Stimulated activated CD8-positive, alpha-beta memory T cell treated with anti-CD3 and anti-CD28 coated beads, Interleukin-7, amount 100 ng/mL, for 48 hours (primary cell): ENCODE measurements at regions not wholly inside any gene's neighbourhood (a gene's known extent, or its start where the extent isn't known, plus 50 kb on each side); places are given as distances from the start of the nearest gene placed in this dataset.
"Not testable (repeated sequence)": the region's sequence is repeated elsewhere in the genome, so short reads cannot be mapped to it uniquely, and the experiment has no call there.

Experiments
- DNase-seq, 2 donors: peaks; one replicate each; pipeline ENCODE4 v3.0.0-alpha.2; 2020; ENCODE audit warnings: low read depth in 1 of 2; ENCODE audit errors: extremely low read depth in 1 of 2

DNA sequence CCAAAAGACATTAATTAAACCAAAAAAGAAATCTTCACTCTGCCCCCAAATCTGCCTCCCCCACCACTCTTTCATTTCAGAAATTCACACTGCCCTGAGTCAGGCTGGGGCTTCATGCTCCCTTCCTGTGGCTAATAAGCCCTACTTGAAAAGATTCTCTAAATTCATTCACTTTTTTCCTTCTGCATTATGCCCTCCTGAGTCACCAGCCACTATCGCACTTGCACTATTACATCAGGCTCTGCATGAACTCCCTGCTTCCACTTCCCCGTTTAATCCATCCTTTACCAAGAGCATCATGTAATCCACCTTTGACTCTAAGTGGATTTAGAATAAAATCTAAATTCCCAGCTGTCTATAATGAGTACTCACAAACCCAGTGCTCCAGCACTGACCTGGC, 295.4 kb upstream of the KLF3 start:
- peak in 1 of 2 donors; percentile 20 for DNase-seq

DNA sequence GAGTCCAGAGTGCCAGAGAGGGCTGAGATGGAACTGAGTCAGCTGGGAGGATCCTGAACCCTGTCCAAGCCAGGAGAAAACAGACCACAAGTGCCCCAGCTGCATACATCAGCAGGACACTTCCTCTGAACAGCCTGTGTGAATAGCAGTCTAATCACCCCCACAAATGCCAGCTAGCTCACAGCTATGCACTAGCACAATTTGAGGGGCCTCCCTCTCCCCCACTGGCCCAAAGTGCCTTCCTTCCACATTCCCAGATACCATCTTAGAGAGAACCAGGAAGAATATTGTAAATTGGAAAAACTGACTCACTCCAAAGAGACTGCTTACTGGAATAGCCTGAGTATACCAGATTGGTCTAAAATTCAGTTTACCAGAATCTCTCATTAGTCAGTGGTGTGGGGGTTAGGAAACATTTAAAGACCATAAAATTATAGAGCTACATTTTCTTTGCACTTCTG, 292.6 kb upstream of the KLF3 start:
- no peak for DNase-seq

DNA sequence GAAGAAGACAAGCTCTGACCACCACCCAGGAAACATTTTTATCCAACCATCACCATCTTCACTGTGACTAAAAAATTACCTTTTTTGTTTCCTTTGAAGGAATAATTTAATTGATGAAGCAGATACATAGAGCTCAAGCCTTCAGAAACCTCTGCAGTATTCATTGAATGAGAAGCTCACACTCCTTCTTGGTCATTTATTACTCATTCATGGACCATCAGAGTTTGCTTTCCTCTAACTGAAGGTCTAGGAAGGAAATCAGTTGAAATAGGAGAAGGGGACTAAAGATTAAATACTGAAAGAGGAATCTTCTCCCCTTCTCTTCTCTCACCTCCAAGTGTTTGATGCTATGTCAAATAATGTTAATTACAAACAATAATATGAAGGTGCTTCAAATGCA, 290.6 kb upstream of the KLF3 start:
- DNase-seq = no peak

DNA sequence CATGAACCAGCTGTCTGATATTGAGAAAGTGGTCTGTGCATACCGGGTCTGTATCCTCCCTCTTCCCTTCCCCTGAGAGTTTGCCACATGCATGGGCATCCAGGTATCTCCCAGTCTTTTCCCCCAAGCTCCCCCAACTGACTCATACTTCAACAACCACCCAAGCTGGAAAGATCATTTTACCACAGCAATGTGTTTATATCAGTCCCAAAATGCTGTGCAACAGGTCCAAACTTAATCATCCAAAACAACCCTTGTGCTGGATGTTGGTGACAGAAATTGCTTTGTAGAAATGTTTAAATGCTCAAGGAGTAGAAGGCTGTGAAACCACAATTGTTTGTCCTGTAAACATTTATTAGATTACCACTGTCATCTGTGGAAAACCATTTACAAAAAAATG, 286.8 kb upstream of the KLF3 start:
- no peak for DNase-seq

DNA sequence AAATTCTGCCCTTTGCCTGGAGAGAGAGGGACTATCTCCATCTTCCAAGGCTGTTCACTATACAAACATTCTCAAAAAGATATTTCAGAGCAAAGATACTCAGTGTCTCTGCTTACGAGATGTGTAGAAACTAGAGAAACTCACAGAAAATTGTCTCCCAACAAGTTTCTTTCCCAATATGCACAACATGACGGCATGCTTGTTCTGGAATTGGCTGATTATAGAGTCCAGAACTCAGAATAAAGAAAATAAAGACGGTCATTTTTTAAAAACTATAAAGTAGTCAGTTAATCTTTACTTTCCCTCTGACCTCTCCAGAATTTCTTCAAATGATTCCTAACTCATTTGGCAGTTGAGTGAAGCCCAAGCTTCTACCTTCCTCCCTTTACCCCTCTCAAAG, 285.5 kb upstream of the KLF3 start:
- no peak for DNase-seq

DNA sequence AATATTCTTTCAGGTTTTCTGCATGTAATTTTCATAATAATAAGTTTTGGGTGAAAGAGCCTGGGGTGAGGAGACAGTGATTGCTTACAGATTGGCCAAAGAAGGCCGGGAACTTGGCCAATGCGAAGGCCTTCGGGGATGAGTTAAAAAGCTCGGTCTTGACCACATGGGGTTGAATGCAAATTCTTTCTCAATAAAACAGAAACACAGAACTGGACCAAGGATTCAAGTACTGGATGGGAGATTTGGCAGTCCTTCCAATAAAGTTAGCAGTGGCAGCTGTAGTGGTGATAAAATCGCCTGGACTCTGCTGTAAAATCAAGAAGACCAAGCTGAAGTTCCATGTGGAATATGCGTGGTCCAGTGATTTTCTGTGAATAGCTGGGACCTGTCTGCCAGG, 282.2 kb upstream of the KLF3 start:
- DNase-seq = no peak

DNA sequence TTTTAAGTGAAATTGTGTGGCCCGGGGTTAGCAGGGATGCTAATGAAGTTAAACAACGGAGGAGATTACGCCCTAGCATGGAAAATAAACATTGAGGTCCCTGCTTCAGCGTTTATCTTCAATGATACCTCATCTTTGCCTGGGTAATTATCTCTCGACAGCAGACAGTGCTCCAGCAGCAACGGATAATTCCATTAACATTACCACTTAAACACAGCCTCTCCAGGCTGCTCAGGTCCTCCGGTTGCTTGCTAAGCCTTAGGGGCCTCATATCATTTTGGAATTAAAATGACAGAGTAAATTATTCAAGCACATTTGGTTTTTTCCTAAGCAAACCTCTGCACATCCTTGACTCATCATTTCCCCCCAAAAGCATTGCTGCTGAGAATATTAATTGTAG, 281.5 kb upstream of the KLF3 start:
- DNase-seq = no peak

DNA sequence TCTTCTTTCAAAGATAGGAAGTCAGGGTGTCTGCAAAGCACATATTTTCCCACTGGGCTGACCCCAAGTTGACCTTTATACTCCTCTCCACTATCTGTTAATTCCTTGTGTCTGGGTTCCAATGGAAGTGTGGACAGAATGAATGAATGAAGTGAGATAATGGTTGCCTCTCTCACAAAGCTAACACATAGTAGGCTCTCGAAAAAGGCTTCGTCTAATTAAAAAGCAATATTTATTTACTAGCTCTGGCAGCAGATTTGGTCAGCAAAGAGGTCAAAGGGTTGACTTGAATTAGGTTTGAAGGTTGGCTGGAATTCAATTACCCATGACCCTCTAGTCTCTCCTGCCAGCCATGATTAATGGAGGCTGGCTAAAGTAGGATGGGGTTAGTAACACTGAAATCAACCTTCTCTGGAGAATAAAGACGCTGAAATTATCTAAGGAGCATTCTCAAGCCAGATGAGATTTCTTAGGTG, 280.3 kb upstream of the KLF3 start:
- no peak for DNase-seq

DNA sequence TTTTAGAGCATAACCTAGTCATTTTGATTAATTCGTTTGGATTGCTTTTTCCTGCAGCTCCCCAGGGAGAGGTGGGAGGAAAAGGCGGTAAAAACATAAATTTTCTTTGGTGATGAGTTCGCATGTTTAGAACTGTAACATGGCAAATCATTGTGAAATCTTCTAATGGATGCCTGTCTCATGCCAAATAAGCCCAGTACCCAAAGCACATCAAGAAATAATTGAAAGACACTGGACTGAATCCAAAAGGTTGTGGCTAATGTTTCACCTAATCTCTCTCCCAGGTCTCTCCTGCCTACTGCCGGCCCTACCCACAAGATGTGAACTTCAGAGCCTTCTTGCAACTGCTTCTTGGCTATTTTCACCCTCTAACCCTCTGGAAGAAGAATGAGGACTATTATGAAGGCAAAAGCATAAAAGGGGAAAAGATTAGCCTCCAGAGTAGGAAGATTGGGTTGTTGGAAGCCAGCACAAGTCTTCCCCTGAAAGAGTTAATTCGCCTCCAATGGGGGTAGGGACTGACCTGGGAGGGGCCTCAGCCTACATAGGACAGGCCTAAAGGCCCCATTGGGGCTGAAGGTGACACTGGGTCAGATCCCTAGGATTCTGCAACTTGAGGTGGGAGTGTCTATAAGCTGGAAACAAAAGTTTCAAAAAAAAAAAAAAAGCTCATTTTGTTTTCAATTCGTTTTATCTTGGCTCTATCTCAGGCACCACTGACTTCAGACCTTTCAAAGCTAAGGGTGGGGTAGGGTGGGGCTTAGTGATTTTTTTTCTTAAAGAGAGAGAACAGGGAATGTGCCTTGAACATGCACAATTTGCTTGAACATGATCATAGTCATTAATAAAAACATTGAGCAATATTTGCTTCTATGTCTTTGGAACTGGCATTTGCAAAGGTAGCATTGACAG, 278.6 kb upstream of the KLF3 start:
- no peak for DNase-seq

DNA sequence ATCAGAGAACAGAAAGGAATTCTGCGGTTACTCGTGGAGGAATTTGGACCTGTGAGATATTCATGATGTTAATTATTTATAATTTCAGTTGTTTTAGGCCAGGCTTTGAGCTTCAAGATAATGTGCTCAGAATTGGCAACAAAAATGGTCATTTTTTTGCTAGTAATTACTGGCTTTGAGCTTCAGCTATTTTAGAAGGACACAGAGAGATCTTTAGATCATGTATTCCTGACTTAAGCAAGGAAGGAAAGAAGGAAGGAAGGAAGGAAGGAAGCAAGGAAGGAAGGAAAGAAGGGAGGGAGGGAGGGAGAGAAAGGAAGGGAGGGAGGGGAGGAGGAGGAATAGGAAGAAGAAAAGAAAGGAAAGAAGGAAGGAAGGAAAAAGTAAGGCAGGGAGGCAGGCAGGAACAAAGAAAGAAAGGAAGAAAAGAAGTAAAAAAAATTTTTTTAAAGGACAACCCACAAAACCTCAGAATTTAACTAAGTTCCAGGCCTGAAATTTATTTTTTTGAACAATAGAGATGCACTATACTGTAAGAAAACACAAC, 277.9 kb upstream of the KLF3 start:
- no peak for DNase-seq

DNA sequence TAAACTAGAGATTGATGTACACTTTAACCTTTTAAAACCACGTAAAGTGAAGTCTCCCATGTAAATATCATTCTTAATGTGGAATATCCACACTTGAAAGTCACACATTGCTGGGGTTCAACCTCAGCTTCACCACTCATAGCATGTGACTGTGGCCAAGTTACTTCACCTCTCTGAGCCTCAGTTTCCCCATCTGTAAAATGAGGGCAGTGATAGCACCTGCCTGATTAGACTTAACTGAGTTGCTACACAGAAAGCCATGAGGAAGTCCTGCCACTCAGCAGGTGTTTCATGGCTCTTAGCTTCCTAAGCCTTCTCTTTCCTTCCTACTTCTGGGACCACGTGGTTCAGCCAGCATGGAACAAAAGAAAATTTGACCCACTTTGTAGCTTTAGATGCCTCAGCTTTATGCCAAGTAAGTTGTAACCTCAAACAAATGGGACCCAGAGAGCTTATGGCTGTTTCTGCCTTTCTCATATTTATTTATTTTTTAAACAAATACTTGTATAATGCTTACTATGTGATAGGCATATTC, 277.3 kb upstream of the KLF3 start:
- no peak for DNase-seq

DNA sequence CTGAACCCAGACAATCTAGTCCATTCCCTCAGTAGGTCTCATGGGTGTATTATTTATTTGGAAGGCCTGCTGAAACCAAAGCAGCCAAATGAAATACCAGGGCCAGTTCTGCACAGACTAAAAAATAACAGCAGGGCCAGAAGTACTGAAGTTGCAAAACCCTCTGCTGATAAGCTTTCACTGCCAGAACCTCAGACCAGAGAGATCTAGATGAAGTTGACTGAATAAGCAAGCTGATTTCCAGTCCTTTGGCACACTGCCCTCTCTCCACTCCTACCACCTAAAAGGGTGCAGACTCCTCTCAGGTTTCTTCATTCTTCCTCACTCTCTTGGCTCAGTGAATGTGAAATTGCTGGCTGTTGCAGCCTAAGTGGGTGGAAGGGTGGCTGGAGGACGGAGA, 276.7 kb upstream of the KLF3 start:
- DNase-seq = no peak

DNA sequence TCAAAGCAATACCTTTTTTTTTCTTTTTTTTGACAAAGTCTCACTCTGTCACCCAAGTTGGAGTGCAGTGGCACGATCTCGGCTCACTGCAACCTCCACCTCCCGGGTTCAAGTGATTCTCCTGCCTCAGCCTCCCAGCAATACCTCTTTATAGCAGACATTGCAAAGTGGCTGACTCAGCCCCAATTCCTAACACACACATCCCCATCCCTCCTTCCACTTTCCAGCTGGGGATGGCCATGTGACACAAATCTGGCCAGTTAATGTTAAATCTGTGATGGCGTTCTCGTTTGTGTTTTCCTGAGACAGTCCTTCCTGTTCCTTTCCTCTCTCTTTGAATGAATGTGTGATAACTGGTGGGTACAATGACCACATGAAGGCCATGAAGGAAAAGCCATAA, 276.2 kb upstream of the KLF3 start:
- DNase-seq = no peak

DNA sequence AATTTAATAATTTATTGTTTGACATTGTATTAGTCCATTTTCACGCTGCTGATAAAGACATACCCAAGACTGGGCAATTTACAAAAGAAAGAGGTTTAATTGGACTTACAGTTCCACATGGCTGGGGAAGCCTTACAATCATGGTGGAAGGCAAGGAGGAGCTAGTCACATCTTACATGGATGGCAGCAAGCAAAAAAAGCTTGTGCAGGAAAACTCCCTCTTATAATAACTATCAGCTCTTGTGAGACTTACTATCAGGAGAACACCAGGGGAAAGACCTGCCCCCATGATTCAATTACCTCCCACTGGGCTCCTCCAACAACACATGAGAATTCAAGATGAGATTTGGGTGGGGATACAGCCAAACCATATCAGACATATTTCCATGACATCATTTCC, 275.1 kb upstream of the KLF3 start:
- DNase-seq = not testable (repeated sequence)

DNA sequence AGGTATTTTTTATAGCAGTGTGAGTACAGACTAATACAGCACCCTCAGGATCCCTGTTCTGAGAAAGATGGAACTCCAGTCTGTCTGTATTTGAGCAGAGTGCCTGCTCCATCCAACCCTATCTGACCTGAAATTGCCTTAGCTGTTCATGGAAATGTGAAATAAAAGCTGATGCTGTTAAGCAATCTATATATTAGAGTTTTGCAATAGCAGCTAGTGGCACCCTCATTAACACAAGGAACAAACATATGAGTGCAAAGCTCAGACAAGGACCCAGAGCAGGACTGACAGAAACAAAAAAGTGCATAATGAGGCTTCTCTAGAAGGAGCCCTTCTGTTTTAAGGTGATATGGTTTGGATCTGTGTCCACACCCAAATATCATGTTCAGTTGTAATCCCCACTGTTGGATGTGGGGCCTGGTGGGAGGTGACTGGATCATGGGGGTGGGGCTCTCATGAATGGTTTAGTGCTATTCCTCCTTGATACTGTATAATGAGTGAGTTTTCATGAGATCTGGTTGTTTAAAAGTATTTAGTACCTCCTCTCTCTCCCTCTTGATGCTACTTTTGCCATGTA, 272.9 kb upstream of the KLF3 start:
- no peak for DNase-seq

DNA sequence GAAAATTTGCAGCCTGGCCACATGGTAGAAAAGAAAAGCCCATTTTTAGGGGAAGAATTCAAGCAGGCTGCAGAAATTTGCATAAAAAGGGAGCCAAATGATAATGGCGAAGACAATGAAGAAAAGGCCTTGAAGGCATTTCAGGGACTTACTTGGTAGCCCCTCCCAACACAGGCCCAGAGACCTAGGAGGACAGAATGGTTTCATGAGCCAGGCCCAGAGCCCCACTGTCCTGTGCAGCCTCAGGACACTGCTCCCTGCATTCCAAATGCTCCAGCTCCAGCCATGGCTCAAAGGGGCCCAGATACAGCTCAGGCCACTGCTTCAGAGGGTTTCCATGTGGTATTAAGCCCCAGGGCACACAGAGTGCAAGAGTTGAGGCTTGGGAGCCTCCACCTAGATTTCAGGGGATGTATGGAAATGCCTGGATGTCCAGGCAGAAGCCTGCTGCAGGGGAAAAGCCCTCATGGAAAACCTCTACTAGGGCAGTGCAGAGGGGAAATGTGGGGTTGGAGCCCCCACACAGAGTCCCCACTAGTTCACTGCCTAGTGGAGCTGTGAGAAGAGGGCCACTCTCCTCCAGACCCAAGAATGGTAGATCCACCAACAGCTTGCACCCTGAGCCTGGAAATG, 271.7 kb upstream of the KLF3 start:
- DNase-seq = no peak

DNA sequence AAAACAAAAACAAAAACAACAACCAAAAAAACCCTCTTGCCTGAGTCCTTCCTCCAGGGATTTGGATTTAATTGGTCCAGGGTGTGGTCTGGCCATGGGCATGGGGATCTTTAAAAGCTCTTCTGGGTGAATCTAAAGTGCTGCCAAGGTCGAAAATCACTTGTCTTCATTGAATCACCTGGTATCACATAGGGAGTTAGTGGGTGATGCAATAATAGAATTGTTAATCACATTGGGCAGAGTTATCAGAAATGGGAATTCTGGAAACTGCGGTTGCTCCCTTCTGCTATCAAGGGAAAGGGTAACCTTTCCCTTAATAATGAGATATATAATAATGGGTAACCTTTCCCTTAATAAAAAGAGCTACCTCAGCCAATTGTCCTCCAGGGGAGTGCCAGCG, 267.9 kb upstream of the KLF3 start:
- no peak for DNase-seq

DNA sequence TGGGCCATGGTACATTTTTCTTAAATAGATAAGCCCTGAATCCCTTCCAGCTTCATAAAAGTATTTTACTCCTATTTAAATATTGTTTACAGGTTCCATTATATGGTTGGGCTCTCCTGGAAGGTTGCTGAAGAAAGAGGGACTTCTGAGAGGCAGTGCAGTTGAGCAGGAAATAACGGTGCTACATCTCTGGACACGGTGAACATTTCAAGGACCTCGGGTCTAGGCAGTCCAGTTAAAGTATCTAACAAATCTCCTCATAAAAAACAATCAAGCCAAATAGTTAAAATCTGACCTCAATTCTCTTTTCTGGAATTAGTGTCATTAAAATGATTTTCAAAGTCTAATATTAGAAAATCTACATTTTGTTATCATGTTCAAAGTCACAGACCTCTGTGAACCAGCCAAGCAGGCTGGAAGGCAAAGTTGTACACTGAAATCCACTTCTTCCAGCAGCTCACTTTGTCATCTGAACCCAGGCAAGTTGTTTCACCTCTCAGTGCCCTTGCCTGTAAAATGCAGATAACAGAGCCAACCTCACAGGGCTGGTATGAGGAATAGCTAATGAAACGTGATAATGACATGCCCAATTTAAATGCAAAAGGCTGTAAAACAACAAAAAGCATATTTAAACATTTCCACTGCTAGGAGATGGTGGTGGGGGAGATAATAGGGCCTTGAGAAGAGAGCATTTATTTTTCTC, 267.0 kb upstream of the KLF3 start:
- no peak for DNase-seq

DNA sequence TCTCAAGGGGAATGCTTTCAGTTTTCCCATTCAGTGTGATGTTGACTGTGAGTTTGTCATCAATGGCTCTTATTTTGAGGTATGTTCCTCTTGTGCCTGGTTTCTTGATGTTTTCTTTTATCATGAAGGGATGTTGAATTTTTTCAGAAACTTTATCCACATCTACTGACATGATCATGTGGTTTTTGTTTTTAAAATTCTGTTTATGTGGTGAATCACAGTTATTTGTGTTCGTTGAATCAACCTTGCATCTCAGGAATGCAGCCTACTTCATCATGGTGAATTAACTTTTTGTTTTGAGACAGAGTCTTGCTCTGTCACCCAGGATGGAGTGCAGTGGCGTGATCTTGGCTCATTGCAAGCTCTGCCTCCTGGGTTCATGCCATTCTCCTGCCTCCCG, 263.1 kb upstream of the KLF3 start:
- no peak for DNase-seq

DNA sequence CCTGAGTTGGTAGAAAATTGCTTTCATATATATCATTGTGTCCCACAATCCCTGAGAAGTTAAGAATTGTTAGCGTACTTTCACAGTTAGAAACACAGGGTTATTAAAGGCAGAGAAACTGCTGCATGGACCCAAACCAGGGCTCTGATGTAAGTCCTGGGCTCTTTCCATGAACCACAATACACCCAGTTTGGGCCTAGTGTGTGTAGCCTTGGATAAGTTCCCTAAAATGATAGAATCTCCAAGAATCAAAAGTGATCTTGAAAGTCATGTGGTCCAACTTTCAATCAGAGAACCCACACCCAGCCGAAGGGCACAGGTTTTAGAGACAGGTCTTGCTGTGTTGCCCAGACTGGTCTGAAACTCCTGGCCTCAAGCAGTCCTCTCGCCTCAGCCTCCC, 257.8 kb upstream of the KLF3 start:
- DNase-seq = no peak

DNA sequence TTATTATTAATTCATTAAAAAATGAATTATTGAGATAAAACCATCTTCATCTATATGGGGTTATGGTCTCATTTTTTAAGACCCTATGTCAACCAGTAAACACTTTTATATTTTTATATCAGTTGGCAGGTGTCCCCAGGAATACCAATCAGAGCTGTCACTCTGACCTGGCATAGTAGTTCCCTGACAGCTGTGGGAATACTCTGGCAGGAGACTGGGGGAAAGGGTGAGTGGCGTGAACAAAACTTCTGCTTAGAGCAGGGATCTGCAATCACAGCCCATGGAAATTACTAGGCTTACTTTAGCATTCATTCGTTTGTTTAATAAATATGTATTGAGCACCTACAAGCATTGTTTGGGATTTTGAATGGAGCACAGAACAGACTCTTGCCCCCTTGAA, 254.1 kb upstream of the KLF3 start:
- DNase-seq = no peak
